ENCODE measurements at regions not wholly inside any gene's neighbourhood (a gene's known extent, or its start where the extent isn't known, plus 50 kb on each side); places are given as distances from the start of the nearest gene placed in this dataset.

DNA sequence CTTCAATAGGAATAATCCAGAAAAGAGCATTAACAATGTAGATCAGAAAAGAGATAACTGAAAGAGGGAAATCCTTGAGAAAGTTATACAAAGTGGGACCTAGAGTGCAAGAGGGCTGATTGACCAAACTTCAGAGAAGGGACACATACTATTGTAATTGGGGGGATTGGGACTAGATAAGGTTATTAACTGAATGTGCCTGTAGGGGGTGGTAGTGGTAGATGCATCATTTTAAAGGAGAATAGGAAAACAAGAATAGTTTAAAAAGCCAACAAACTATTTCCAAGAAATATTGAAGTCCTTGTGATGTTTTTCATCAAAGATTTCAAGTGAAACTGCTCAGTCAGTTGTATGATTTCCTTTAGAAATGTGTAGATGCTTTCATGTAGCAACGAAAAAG, 468.5 kb downstream of the TAF11L14 start:
- Histone ChIP-seq H3K36me3 (ENCODE audit: insufficient read depth, low read length) (no peaks in the 10 kb centered on the region), H3K4me2 (ENCODE audit: insufficient read depth, low read length) (no peak overlapping the region), H3K4me1 (ENCODE audit: insufficient read depth, low read length) (no peaks in the 10 kb centered on the region), H3K27ac (ENCODE audit: low read length) (no peak overlapping the region), H2AFZ (ENCODE audit: low read depth, low read length) (no peak overlapping the region), H4K20me1 (ENCODE audit: insufficient read depth, low read length) (no peaks in the 10 kb centered on the region), H3K9me3 (ENCODE audit: insufficient read depth, low read length, severe bottlenecking) (no peaks in the 10 kb centered on the region), H3K79me2 (ENCODE audit: insufficient read depth, low read length) (no peaks in the 10 kb centered on the region), H3K9ac (ENCODE audit: low read depth, low read length) (no peak overlapping the region), H3K27me3 (ENCODE audit: insufficient read depth, low read length, poor library complexity) (no peaks in the 10 kb centered on the region), H3K4me3 (ENCODE audit: low read depth in 1 of 2, low read length in 2 of 2) (no peak overlapping the region)
- no peak for DNase-seq
- TF ChIP-seq CTCF (IDR thresholded peaks at IDR 0.05; ENCODE audit: borderline replicate concordance, extremely low read depth, low read length, poor library complexity, severe bottlenecking) (no peak), EZH2 (IDR thresholded peaks at IDR 0.05; ENCODE audit: borderline replicate concordance, low read depth, low read length, severe bottlenecking) (no peak)
- ATAC-seq (ENCODE audit: insufficient read depth, low read depth): no peak

- ATAC-seq (ENCODE audit: insufficient read depth, low read depth) (no peak), DNase-seq (no peak)
- H2AFZ ChIP-seq (ENCODE audit: low read depth, low read length): no peak overlapping the region
- H3K79me2 ChIP-seq (ENCODE audit: insufficient read depth, low read length): no peaks in the 10 kb centered on the region
- H4K20me1 ChIP-seq (ENCODE audit: insufficient read depth, low read length): no peaks in the 10 kb centered on the region
- no peak overlapping the region for H3K4me2 ChIP-seq (ENCODE audit: insufficient read depth, low read length)
- H3K27ac ChIP-seq (ENCODE audit: low read length): no peak overlapping the region
- no peaks in the 10 kb centered on the region for H3K27me3 ChIP-seq (ENCODE audit: insufficient read depth, low read length, poor library complexity)
- H3K9me3 ChIP-seq (ENCODE audit: insufficient read depth, low read length, severe bottlenecking): no peaks in the 10 kb centered on the region
- H3K4me3 ChIP-seq (ENCODE audit: low read depth in 1 of 2, low read length in 2 of 2): no peak overlapping the region
- H3K9ac ChIP-seq (ENCODE audit: low read depth, low read length): no peak overlapping the region
- H3K4me1 ChIP-seq (ENCODE audit: insufficient read depth, low read length): no peaks in the 10 kb centered on the region
- no peaks in the 10 kb centered on the region for H3K36me3 ChIP-seq (ENCODE audit: insufficient read depth, low read length)
- TF ChIP-seq EZH2 (IDR thresholded peaks at IDR 0.05; ENCODE audit: borderline replicate concordance, low read depth, low read length, severe bottlenecking): no peak
- TF ChIP-seq CTCF (IDR thresholded peaks at IDR 0.05; ENCODE audit: borderline replicate concordance, extremely low read depth, low read length, poor library complexity, severe bottlenecking): no peak
Measured at GRCh38 chr5:18105449-18105848, 471.2 kb downstream of the TAF11L14 start.

DNA sequence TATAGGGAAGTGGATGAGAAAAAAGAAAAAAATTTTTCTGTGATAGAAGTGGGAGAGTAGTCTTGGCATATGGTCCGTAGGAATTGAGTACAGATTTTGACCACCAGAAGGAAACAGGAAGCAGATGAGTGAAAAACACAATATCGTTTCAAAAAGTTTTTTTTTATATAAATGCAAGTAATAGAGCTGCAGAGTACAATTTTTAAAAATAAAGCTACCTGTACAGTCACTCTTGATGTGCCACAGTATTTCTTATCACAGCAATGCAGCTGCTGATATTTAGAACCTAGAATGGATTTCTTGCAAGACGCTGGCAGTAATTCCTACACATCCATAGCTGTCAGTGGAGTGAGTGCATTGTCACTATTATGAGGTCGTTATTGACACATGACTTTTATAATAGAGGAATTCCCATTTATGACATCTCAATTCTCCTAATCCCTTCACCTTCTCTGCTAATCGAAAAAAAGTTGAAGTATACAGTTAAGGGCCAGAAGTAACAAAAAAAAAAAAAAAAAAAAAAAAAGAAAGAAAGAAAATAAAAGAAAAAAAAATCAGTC, 477.7 kb downstream of the TAF11L14 start:
- no peak for DNase-seq
- H3K9ac ChIP-seq (ENCODE audit: low read depth, low read length): no peak overlapping the region

More for the DNA sequence above, 477.7 kb downstream of the TAF11L14 start:
- Histone ChIP-seq H4K20me1 (ENCODE audit: insufficient read depth, low read length) (no peaks in the 10 kb centered on the region), H3K27me3 (ENCODE audit: insufficient read depth, low read length, poor library complexity) (no peaks in the 10 kb centered on the region), H3K9me3 (ENCODE audit: insufficient read depth, low read length, severe bottlenecking) (no peaks in the 10 kb centered on the region), H2AFZ (ENCODE audit: low read depth, low read length) (no peak overlapping the region), H3K36me3 (ENCODE audit: insufficient read depth, low read length) (no peaks in the 10 kb centered on the region), H3K4me2 (ENCODE audit: insufficient read depth, low read length) (no peak overlapping the region), H3K4me3 (ENCODE audit: low read depth in 1 of 2, low read length in 2 of 2) (no peak overlapping the region), H3K79me2 (ENCODE audit: insufficient read depth, low read length) (no peaks in the 10 kb centered on the region), H3K4me1 (ENCODE audit: insufficient read depth, low read length) (no peaks in the 10 kb centered on the region), H3K27ac (ENCODE audit: low read length) (no peak overlapping the region)
- TF ChIP-seq EZH2 (IDR thresholded peaks at IDR 0.05; ENCODE audit: borderline replicate concordance, low read depth, low read length, severe bottlenecking): no peak
- TF ChIP-seq CTCF (IDR thresholded peaks at IDR 0.05; ENCODE audit: borderline replicate concordance, extremely low read depth, low read length, poor library complexity, severe bottlenecking): no peak
- no peak for ATAC-seq (ENCODE audit: insufficient read depth, low read depth)

Data from DND-41 (cell line).